CD4-positive, alpha-beta T cell (primary cell): ENCODE measurements at regions not wholly inside any gene's neighbourhood (a gene's known extent, or its start where the extent isn't known, plus 50 kb on each side); places are given as distances from the start of the nearest gene placed in this dataset.

ENCODE experiments used
- ATAC-seq: fragments of 200-7000 bp; cut with Tn5 transposase; one replicate; pipeline ENCODE4 v1.10.0; 2022; ENCODE audit warnings: mild to moderate bottlenecking; ENCODE audit not compliant: poor library complexity
- CTCF ChIA-PET: fragments of 350-600 bp; sonication (Branson Sonifier 250); formaldehyde crosslinking; loops from one replicate; lab custom pipeline; 2021; ENCODE audit warnings: antibody characterized with exemption, inconsistent platforms; lab: Charles Lee
- POLR2A ChIA-PET: fragments of 350-600 bp; sonication (Branson Sonifier 250); formaldehyde crosslinking; loops from one replicate; lab custom pipeline; 2021; ENCODE audit warnings: antibody characterized with exemption, inconsistent platforms; lab: Charles Lee
- DNase-seq, 14 experiments: peaks; one replicate each; pipeline ENCODE4 v3.0.0-alpha.2; 2013 to 2020; ENCODE audit warnings: mixed read lengths in 2 of 14
- H3K27ac ChIP-seq, 2 donors: one replicate each; pipeline versions ENCODE4 v1.5.1 to v1.7.0; 2013; ENCODE audit warnings: low read length in 2 of 2, low read depth in 1 of 2, mild to moderate bottlenecking in 1 of 2
- H3K27me3 ChIP-seq, 2 experiments: 1 replicate in 1 of 2; 2 replicates in 1 of 2; pipeline versions ENCODE4 v1.6.1 to v1.7.0; 2013; ENCODE audit warnings: low read length in 2 of 2, control low read depth in 1 of 2, mild to moderate bottlenecking in 1 of 2, moderate library complexity in 1 of 2; ENCODE audit not compliant: insufficient read depth in 2 of 2, control insufficient read depth in 1 of 2
- H3K36me3 ChIP-seq: one replicate; pipeline ENCODE4 v1.6.1; 2013; ENCODE audit warnings: low read length, control low read depth; ENCODE audit not compliant: insufficient read depth
- H3K4me1 ChIP-seq: one replicate; pipeline ENCODE4 v1.6.1; 2013; ENCODE audit warnings: low read length, control low read depth; ENCODE audit not compliant: insufficient read depth
- H3K4me3 ChIP-seq: one replicate; pipeline ENCODE4 v1.5.1; 2013; ENCODE audit warnings: mild to moderate bottlenecking, low read length, moderate library complexity
- H3K9me3 ChIP-seq, 2 experiments: 1 replicate in 1 of 2; 2 replicates in 1 of 2; pipeline versions ENCODE4 v1.6.1 to v1.7.0; 2013; ENCODE audit warnings: low read length in 2 of 2, mild to moderate bottlenecking in 2 of 2, control low read depth in 1 of 2, moderate library complexity in 1 of 2; ENCODE audit not compliant: control insufficient read depth in 1 of 2, insufficient read depth in 1 of 2
- H3K27ac Mint-ChIP-seq: one replicate; pipeline ENCODE4 v1.8.0; 2020; ENCODE audit warnings: mixed read lengths
- H3K27me3 Mint-ChIP-seq: one replicate; pipeline ENCODE4 v1.8.0; 2021; ENCODE audit warnings: mixed read lengths
- H3K36me3 Mint-ChIP-seq: one replicate; pipeline ENCODE4 v1.8.0; 2021; ENCODE audit warnings: low read depth, mixed read lengths
- H3K4me1 Mint-ChIP-seq: one replicate; pipeline ENCODE4 v1.8.0; 2021; ENCODE audit warnings: low read depth, mixed read lengths
- H3K4me3 Mint-ChIP-seq: one replicate; pipeline ENCODE4 v1.8.0; 2020; ENCODE audit warnings: mild to moderate bottlenecking, mixed read lengths
- H3K9me3 Mint-ChIP-seq: one replicate; pipeline ENCODE4 v1.8.0; 2020; ENCODE audit warnings: mixed read lengths
- CTCF ChIP-seq: fragments of 200-600 bp; IDR thresholded peaks from one replicate; pipeline ENCODE4 v1.8.0; 2022; ENCODE audit warnings: antibody characterized with exemption, mild to moderate bottlenecking
- intact Hi-C, 2 experiments: fragments of 100-400 bp; cut with DNase I in 1 of 2; cut with micrococcal nuclease in 1 of 2; formaldehyde crosslinking; loops; one replicate each; pipeline versions ENCODE4 v1.15.1 to v1.9.0; 2023 to 2025; cut with DNase I, micrococcal nuclease

GRCh38 chr21:16037421-16037955, 307.7 kb downstream of the USP25 start:
- Histone ChIP-seq H3K4me3 (no peak overlapping the region), H3K9me3 (no peaks in the 10 kb centered on the region), H3K27me3 (no peaks in the 10 kb centered on the region), H3K27ac (no peak overlapping the region), H3K36me3 (no peaks in the 10 kb centered on the region), H3K4me1 (no peaks in the 10 kb centered on the region)
- POLR2A ChIA-PET = no interaction called here
- Mint-ChIP-seq H3K27ac (no peak overlapping the region), H3K9me3 (no peaks in the 10 kb centered on the region), H3K27me3 (no peaks in the 10 kb centered on the region), H3K4me1 (no peaks in the 10 kb centered on the region), H3K4me3 (no peak overlapping the region), H3K36me3 (no peaks in the 10 kb centered on the region)
- intact Hi-C loops = no loop called here
- CTCF ChIA-PET = no interaction called here
- no peak for ATAC-seq
- no peak for TF ChIP-seq CTCF
- no peak for DNase-seq

- Mint-ChIP-seq H3K27ac (no peak overlapping the region), H3K4me1 (no peaks in the 10 kb centered on the region), H3K9me3 (no peaks in the 10 kb centered on the region), H3K27me3 (no peaks in the 10 kb centered on the region), H3K36me3 (no peaks in the 10 kb centered on the region), H3K4me3 (no peak overlapping the region)
- TF ChIP-seq CTCF = no peak
- Histone ChIP-seq H3K4me1 (no peaks in the 10 kb centered on the region), H3K36me3 (no peaks in the 10 kb centered on the region), H3K27ac (no peak overlapping the region), H3K4me3 (no peak overlapping the region), H3K9me3 (no peaks in the 10 kb centered on the region), H3K27me3 (no peaks in the 10 kb centered on the region)
- POLR2A ChIA-PET = no interaction called here
- DNase-seq (no peak), ATAC-seq (no peak)
- CTCF ChIA-PET = no interaction called here
- intact Hi-C loops = no loop called here
Measured at GRCh38 chr21:16040601-16041000, 310.8 kb downstream of the USP25 start.

- Histone ChIP-seq H3K4me3 (no peak overlapping the region), H3K36me3 (no peaks in the 10 kb centered on the region), H3K4me1 (no peaks in the 10 kb centered on the region), H3K9me3 (no peaks in the 10 kb centered on the region), H3K27ac (no peak overlapping the region), H3K27me3 (no peaks in the 10 kb centered on the region)
- intact Hi-C loops = no loop called here
- Mint-ChIP-seq H3K4me1 (no peaks in the 10 kb centered on the region), H3K27me3 (no peaks in the 10 kb centered on the region), H3K9me3 (no peaks in the 10 kb centered on the region), H3K36me3 (no peaks in the 10 kb centered on the region), H3K27ac (no peak overlapping the region), H3K4me3 (no peak overlapping the region)
- no peak for TF ChIP-seq CTCF
- ChIA-PET CTCF (no interaction called here), POLR2A (no interaction called here)
- ATAC-seq (no peak), DNase-seq (no peak)
Measured at GRCh38 chr21:16044676-16045075, 314.9 kb downstream of the USP25 start.
